NAMALWA (cell line): ENCODE measurements at regions not wholly inside any gene's neighbourhood (a gene's known extent, or its start where the extent isn't known, plus 50 kb on each side); places are given as distances from the start of the nearest gene placed in this dataset.
A peak's percentile ranks its signal among the peaks of the same experiment; 100 is the strongest.
"Not testable (repeated sequence)": the region's sequence is repeated elsewhere in the genome, so short reads cannot be mapped to it uniquely, and the experiment has no call there.

Experiments used
- DNase-seq: peaks from one replicate; pipeline ENCODE4 v3.0.0-alpha.2; 2015; ENCODE audit warnings: low spot score

- DNase-seq, result no peak
These were observed 324.8 kb upstream of the PCDH9 start for GRCh38 chr13:67554746-67555452.

DNA sequence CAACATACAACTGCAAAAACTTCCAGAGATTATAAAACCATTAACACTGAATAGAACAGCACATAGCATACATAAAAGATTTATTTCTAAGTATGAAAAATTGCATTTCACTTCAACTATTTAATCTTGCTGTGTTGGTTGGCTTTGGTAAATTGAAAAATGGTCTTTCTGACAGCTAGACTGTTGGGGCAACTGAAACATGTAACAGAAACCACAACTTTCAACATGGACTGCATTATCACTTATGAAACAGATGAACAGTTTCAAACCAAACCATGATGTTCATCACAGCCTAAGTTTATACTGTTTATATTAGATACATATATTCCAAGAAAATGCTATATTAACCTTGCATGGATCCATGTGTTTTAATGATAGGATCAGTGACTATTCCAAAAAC lies 324.1 kb upstream of the PCDH9 start:
- DNase-seq, result no peak

GRCh38 chr13:67549331-67549730 lies 319.2 kb upstream of the PCDH9 start:
- no peak for DNase-seq

GRCh38 chr13:67538906-67539305 lies 308.8 kb upstream of the PCDH9 start:
- no peak for DNase-seq

DNA sequence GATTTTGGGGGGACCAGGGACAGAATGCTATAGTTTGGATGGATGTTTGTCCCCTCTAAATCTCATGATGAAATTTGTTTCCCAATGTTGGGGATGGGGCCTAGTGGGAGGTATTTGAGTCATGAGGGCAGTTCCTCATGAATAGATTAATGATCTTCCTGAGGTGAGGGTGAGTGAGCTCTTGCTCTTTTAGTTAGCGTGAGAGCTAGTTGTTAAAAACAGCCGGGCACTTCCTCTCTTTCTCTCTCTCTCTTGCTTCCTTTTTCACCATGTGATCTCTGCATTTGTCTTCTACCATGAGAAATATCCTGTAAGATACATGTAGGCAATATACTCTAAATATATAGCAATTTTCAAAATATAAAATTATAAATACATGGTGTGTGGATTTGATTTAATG lies 290.8 kb upstream of the PCDH9 start:
- peak; percentile 40 for DNase-seq

GRCh38 chr13:67519356-67519755 lies 289.2 kb upstream of the PCDH9 start:
- no peak for DNase-seq

DNA sequence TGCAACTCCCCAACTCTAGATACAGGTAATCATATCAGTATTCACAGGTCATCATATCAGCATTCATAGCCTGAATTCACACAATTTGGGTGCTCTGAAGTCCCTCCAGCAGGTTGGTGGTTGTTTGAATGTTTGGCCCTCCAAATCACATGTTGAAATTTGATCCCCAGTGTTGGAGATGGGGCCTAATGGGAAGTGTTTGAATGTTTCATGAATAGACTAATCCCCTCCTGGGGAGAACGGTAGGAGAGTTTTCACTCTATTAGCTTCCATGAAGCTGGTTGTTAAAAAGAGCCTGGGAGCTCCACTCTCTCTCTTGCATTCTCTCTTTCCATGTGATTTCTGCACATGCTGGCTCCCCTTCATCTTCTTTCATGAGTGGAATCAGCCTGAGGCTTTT lies 288.6 kb upstream of the PCDH9 start:
- DNase-seq, result no peak

- no peak for DNase-seq
These were observed 285.8 kb upstream of the PCDH9 start for GRCh38 chr13:67515895-67516294.

DNA sequence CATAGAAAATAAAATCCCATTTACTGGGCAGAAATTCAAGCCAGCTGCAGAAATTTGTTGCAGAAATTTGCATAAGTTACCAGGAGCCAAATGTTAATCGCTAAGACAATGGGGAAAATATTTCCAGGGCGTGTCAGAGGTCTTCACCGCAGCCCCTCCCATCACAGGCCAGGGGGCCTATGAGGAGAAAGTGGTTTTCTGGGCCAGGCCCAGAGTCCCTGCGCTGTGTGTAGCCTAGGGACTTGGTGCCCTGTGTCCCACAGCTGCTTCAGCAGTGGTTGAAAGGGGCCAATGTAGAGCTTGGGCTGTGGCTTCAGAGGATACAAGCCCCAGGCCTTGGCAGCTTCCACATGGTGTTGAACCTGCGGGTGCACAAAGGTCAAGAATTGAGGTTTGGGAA lies 278.9 kb upstream of the PCDH9 start:
- no peak for DNase-seq

DNA sequence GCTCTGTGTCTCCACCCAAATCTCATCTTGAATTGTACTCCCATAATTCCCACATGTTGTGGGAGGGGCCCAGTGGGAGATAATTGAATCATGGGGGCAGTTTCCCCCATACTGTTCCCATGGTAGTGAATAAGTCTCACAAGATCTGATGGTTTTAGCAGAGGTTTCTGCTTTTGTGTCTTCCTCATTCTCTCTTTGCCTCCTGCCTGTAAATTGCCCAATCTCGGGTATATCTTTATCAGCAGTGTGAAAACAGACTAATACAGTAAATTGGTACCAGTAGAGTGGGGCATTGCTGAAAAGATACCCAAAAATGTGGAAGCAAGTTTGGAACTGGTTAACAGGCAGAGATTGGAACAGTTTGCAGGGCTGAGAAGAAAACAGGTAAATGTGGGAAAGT lies 278.1 kb upstream of the PCDH9 start:
- not testable (repeated sequence) for DNase-seq

GRCh38 chr13:67506407-67506806 lies 276.3 kb upstream of the PCDH9 start:
- DNase-seq, result no peak

- no peak for DNase-seq
These were observed 275.2 kb upstream of the PCDH9 start for GRCh38 chr13:67505376-67505775.

- DNase-seq, result no peak
These were observed 268.8 kb upstream of the PCDH9 start for GRCh38 chr13:67498948-67499347.

DNA sequence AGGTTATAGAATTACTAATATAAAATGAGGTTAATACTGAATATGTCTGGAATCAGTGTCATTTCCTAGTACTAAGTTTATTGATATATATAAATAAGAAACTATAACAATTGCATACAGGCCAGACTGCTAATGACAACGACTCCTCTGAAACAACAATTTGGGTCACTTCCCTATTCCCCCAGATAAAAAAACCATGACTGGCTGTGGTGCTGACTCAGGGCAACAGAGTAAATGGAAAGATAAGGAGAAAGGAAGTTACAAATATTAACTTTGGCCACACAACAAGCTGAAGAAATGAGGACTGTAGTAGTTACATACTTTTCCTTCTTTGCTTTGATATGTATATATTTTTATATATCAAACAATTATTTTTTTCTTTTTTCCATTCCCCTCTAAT lies 263.7 kb upstream of the PCDH9 start:
- no peak for DNase-seq

DNA sequence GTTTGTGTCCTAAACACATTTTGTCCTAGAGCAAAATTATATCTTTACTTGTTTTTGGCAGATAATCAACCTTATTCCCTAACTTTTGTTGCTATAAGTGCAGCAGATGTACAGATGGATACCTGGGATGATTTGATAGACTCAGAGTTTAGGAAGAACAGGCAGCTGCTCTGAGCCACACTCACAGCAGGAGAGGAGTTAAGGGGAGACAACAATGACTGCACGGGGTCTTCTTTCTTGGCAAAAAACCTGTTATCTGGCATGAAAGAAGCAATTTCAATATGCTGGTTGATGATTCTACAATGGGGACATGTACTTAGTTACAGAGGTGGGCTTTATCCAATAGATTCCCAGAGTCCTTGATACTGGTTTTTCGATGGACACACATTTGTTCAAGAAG lies 258.9 kb upstream of the PCDH9 start:
- no peak for DNase-seq

DNA sequence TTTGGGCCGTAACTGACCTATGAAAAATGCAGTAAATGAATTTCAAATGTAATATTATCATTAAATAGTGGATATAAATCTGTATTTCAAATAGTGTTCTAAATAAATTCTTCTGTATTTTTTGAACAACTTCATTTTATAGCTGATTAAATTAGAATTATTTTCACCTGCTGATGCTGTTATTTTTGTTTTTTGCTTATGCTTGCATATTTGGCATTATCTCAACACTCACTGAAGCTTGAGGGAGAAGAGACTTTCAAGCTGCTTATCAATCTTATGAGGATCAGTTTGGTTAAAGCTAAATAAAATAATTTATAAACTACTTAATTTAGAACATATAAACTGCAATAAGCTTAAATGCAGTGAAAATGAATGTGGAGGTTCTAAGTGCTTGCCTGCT lies 251.3 kb upstream of the PCDH9 start:
- DNase-seq, result no peak

- DNase-seq, result no peak
These were observed 244.0 kb upstream of the PCDH9 start for GRCh38 chr13:67474115-67474514.

DNA sequence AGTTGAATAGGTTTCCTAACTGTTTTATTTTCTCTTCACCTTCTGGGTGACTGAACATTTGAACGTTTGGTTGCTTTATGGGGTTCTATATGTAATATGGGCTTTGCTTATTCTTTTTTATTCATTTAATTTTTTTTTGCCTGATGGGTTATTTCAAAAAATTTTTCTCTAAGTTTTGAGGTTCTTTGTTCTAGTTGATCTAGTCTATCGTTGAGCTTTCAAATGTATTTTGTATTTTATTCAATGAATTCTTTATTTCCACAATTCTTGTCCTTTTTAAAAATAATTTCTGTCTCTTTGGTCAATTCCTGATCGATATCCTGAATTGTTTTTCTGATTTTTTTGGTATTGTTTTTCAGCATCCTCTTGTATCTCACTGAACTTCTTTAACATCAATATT lies 239.5 kb upstream of the PCDH9 start:
- DNase-seq, result no peak

GRCh38 chr13:67466569-67466968 lies 236.4 kb upstream of the PCDH9 start:
- no peak for DNase-seq

DNA sequence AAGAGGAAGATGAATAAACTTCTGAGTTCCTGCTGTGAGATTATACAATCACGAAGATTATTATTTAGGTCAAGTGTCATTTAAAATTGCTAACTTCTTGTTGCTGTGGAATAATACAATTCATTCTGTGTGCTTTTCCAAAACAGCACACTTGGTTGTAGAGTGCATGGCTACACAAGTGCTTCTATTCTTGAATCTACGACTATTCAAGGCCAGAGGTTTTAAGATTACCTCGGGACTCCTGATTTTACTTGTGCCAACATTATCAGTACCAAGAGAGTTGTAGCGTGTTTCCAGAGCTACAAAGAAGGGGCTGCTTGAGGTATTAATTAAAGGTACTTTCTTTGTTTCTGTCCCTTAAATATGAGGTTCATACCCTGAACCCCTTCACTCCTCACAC lies 234.0 kb upstream of the PCDH9 start:
- DNase-seq, result no peak

DNA sequence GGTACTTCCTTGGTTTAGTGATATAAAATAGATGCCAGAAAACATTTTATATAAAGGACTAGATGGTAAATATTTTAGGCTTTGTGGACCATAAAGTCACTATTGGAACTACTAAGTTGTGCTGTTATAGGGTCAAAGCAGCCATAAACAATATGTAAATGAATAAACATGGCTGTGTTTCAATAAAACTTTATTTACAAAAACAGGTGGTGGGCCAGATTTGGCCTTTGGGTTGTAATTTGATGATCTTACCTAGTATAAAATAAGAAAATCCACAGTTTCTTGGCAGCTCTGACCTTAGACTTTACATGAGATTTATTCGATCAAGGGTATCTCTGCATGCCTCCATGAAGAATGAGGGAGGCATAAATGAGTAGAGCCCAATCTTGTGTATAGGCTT lies 232.0 kb upstream of the PCDH9 start:
- DNase-seq, result no peak

- not testable (repeated sequence) for DNase-seq
These were observed 222.4 kb upstream of the PCDH9 start for GRCh38 chr13:67452526-67452925.

DNA sequence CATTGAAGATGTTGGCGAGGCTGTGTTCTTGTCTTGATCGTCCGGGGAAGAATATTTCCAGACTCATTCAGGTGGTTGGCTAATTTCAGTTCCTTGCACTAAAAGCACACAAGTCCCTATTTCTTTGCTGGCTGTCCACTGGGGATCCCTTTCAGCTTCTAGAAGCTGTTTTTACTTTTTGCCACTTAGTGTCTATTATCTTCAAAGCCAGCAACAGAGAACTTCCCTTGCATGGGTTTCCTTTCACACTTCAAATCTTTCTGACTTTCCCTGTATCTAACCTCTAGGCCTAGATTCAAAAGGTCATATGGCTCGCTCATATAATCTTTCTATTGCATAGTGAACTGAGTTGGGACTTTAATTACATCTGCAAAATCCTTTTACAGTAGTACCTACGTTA lies 215.3 kb upstream of the PCDH9 start:
- no peak for DNase-seq

- no peak for DNase-seq
These were observed 213.8 kb upstream of the PCDH9 start for GRCh38 chr13:67443923-67444322.
